ENCODE measurements at regions not wholly inside any gene's neighbourhood (a gene's known extent, or its start where the extent isn't known, plus 50 kb on each side); places are given as distances from the start of the nearest gene placed in this dataset.

DNA sequence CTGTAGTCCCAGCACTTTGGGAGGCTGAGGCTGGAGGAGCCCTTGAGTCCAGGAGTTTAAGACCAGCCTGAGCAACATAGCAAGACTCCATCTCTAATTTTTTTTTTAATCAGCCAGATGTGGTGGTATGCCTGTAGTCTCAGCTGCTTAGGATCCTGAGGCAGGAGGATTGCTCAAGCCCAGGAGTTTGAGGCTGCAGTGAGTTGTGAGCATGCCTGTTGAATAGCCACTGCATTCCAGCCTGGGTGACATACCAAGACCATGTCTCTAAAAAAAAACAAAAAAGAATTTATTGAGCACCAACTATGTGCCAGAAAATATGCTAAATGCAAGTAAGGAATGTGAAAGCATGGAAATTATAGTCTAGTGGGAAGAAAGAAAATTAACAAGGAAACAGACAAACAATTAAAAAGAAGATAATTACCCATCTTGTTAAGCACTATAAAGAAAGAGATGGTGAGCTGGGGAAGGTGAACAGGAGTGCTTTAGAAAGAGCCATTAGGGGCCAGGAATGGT, 104.0 kb upstream of the ZNF678 start:
- DNase-seq (ENCODE audit: low spot score in 2 of 2): no peak
- Histone ChIP-seq H3K36me3 (no peaks in the 10 kb centered on the region), H3K4me3 (no peak overlapping the region), H3K4me1 (no peaks in the 10 kb centered on the region), H3K9me3 (no peaks in the 10 kb centered on the region), H3K27ac (no peak overlapping the region), H3K27me3 (peaks cover 0 to 1% of the 10 kb centered on the region in 2 donors)
- TF ChIP-seq POLR2A (IDR thresholded peaks at IDR 0.05) (no peak), EP300 (IDR thresholded peaks at IDR 0.05) (no peak)
- TF ChIP-seq, protein P1, sequence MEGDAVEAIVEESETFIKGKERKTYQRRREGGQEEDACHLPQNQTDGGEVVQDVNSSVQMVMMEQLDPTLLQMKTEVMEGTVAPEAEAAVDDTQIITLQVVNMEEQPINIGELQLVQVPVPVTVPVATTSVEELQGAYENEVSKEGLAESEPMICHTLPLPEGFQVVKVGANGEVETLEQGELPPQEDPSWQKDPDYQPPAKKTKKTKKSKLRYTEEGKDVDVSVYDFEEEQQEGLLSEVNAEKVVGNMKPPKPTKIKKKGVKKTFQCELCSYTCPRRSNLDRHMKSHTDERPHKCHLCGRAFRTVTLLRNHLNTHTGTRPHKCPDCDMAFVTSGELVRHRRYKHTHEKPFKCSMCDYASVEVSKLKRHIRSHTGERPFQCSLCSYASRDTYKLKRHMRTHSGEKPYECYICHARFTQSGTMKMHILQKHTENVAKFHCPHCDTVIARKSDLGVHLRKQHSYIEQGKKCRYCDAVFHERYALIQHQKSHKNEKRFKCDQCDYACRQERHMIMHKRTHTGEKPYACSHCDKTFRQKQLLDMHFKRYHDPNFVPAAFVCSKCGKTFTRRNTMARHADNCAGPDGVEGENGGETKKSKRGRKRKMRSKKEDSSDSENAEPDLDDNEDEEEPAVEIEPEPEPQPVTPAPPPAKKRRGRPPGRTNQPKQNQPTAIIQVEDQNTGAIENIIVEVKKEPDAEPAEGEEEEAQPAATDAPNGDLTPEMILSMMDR (IDR thresholded peaks at IDR 0.05): no peak

DNA sequence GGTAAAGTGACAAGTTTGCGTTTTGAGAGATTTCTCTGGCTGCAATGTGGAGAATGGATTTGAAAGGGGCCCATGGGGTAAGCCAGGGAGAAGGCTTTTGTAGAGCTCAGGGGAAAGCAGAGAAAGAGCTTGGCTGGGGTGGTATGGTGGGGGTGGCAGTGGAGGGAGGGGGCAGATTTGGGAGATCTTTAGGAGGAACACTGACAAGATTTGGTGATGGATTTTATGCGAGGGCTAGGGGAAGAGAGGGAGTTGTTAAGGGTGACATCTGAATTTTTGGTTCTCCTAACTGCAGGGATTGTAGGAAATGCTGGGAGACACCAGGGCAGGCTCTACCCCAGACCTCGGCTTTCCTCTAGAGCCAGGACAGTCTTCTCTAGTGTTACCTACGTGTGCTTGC, 108.7 kb upstream of the ZNF678 start:
- H3K36me3 ChIP-seq: no peaks in the 10 kb centered on the region
- 58 to 60% methylated on average over 4 of the region's 4 CpGs for WGBS, 2 donors
- no peaks in the 10 kb centered on the region for H3K4me1 ChIP-seq
- H3K9me3 ChIP-seq: no peaks in the 10 kb centered on the region
- H3K27ac ChIP-seq: no peak overlapping the region
- H3K4me3 ChIP-seq: no peak overlapping the region
- TF ChIP-seq POLR2A (IDR thresholded peaks at IDR 0.05): no peak
- TF ChIP-seq, protein P1 (IDR thresholded peaks at IDR 0.05): no peak
- TF ChIP-seq EP300 (IDR thresholded peaks at IDR 0.05): no peak
- no peak for DNase-seq (ENCODE audit: low spot score in 2 of 2)
- H3K27me3 ChIP-seq: peaks cover 0 to 16% of the 10 kb centered on the region in 2 donors

DNA sequence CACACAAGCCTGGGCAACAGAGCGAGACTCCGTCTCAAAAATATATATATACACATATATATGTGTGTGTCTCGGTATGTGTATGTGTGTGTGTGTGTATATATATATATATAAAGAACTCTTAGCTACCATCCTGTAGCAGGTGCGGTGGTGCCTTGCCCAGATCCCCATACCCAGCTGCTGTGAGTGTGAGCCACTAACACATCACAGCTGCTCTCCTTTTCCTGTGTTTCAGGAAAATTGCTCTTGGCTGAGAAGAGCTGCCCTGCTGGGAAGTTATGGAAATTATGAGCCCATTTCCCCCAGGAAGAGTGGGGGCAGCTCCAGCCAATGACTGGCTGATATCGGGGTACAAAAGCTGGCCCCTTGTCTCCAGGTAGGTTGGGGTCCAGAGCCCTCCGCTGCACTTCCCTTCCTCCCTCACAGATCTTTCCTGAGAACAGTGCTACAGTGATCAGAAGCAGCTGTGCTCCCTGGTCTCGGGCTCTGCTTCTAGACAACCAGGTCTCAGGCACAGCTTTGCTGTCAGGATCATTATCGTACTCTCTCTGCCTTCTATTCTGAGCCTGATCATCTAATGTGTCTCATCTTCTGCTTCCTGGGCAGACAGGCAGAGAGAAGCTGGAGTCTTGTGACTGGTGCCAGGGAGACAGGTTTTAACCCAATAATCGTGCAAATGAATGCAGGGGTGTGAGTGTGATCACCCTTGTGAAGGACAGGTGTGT, 109.6 kb upstream of the ZNF678 start:
- WGBS, 2 donors: 56 to 60% methylated on average over 9 of the region's 9 CpGs
- no peak for DNase-seq (ENCODE audit: low spot score in 2 of 2)
- no peaks in the 10 kb centered on the region for H3K4me1 ChIP-seq
- TF ChIP-seq, protein P1 (IDR thresholded peaks at IDR 0.05): no peak
- no peak for TF ChIP-seq EP300 (IDR thresholded peaks at IDR 0.05)
- TF ChIP-seq POLR2A (IDR thresholded peaks at IDR 0.05): no peak
- H3K36me3 ChIP-seq: no peaks in the 10 kb centered on the region
- H3K27me3 ChIP-seq: peaks cover 0 to 16% of the 10 kb centered on the region in 2 donors
- H3K9me3 ChIP-seq: no peaks in the 10 kb centered on the region
- no peak overlapping the region for H3K27ac ChIP-seq
- H3K4me3 ChIP-seq: no peak overlapping the region

DNA sequence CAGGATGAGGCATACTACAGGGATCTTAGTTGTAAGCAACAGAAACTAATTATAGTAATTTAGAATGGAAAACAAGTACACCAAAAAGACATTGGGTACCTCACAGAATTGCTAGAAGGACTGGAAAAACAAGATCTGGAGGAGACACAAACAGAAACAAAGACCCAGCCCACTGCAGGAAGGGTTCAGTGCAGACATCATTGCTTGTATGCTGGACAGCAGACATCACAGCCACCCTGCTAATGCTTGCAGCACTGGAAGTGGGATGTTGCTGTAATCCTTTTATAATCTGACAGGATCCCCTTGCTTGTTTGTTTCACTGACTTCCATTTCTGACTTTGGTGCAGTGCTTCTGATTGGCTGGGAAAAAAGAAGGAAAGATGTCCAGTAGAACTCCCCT, 111.4 kb upstream of the ZNF678 start:
- Histone ChIP-seq H3K27me3 (peaks cover 0 to 16% of the 10 kb centered on the region in 2 donors), H3K4me3 (no peak overlapping the region), H3K9me3 (no peaks in the 10 kb centered on the region), H3K27ac (no peak overlapping the region), H3K4me1 (no peaks in the 10 kb centered on the region), H3K36me3 (no peaks in the 10 kb centered on the region)
- no peak for TF ChIP-seq POLR2A (IDR thresholded peaks at IDR 0.05)
- no peak for TF ChIP-seq EP300 (IDR thresholded peaks at IDR 0.05)
- TF ChIP-seq, protein P1 (IDR thresholded peaks at IDR 0.05): no peak
- no peak for DNase-seq (ENCODE audit: low spot score in 2 of 2)

DNA sequence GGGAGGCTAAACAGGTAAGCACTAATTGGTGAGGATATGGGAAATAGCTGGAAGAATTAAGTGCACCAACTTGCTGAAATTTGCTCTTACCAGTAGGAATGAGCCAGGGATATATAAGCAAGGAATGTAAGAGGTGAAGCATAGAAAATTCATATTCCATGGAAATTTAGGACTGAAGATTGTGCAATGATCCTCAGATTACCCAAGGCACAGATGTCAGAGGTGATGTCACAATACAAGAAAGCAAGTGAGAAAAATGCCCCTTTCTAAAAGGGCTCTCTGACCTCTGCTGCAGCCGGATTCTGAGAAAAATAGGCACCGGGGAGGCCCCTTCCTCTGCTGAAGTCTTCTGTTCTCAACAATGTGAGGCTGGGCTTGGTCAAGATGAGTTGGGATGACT, 112.3 kb upstream of the ZNF678 start:
- WGBS, 2 donors: 64 to 79% methylated on average over 2 of the region's 2 CpGs
- H3K27me3 ChIP-seq: peaks cover 0 to 16% of the 10 kb centered on the region in 2 donors
- TF ChIP-seq EP300 (IDR thresholded peaks at IDR 0.05) (no peak), POLR2A (IDR thresholded peaks at IDR 0.05) (no peak)
- TF ChIP-seq, protein P1 (IDR thresholded peaks at IDR 0.05): no peak

More for the DNA sequence above, 112.3 kb upstream of the ZNF678 start:
- no peak overlapping the region for H3K27ac ChIP-seq
- H3K36me3 ChIP-seq: no peaks in the 10 kb centered on the region
- DNase-seq (ENCODE audit: low spot score in 2 of 2): no peak
- H3K4me3 ChIP-seq: no peak overlapping the region
- no peaks in the 10 kb centered on the region for H3K9me3 ChIP-seq
- no peaks in the 10 kb centered on the region for H3K4me1 ChIP-seq

Data from tibial nerve (tissue), 4 donors.